Activated CD4-positive, alpha-beta memory T cell treated with anti-CD3 and anti-CD28 coated beads, Interleukin-2, amount 10 ng/mL, durations not matched to agents 7 days and 5 days (primary cell): ENCODE measurements at regions not wholly inside any gene's neighbourhood (a gene's known extent, or its start where the extent isn't known, plus 50 kb on each side); places are given as distances from the start of the nearest gene placed in this dataset.

Experiments
- CTCF ChIA-PET: fragments of 350-600 bp; sonication (Branson Sonifier 250); formaldehyde crosslinking; loops from one replicate; lab custom pipeline; 2021; ENCODE audit warnings: antibody characterized with exemption, inconsistent platforms; lab: Charles Lee
- POLR2A ChIA-PET: fragments of 350-600 bp; sonication (Branson Sonifier 250); formaldehyde crosslinking; loops from one replicate; lab custom pipeline; 2021; ENCODE audit warnings: antibody characterized with exemption; lab: Charles Lee
- DNase-seq: peaks from one replicate; pipeline ENCODE4 v3.0.0-alpha.2; 2020
- H3K27ac Mint-ChIP-seq: one replicate; pipeline ENCODE4 v1.8.0; 2021; ENCODE audit warnings: mild to moderate bottlenecking, mixed read lengths
- H3K27me3 Mint-ChIP-seq: one replicate; pipeline ENCODE4 v1.8.0; 2021; ENCODE audit warnings: mixed read lengths
- H3K36me3 Mint-ChIP-seq: one replicate; pipeline ENCODE4 v1.8.0; 2021; ENCODE audit warnings: low read depth, mixed read lengths
- H3K4me1 Mint-ChIP-seq: one replicate; pipeline ENCODE4 v1.8.0; 2021; ENCODE audit warnings: mixed read lengths
- H3K4me3 Mint-ChIP-seq: one replicate; pipeline ENCODE4 v1.8.0; 2021; ENCODE audit warnings: mild to moderate bottlenecking, mixed read lengths
- H3K9me3 Mint-ChIP-seq: one replicate; pipeline ENCODE4 v1.8.0; 2021; ENCODE audit warnings: mixed read lengths

DNA sequence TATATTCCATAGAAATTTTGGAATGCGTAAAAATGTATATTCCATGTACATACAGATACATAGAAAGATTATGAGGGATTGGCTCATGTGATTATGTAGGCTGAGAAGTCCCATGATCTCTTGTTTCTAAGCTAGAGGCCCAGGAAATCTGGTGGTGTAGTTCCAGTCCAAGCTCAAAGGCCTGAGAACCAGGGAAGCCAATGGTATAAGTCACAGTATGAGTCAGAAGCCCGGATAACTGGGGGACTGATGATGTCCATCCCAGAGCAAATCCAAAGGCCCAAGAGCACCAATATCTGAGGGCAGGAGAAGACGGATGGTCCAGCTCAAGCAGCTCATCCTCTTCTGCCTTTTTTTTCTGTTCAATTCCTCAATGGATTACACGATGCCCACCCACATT is 385.0 kb upstream of the KLHL29 start:
- no peaks in the 10 kb centered on the region for H3K27me3 Mint-ChIP-seq
- CTCF ChIA-PET = no interaction called here
- H3K36me3 Mint-ChIP-seq = no peaks in the 10 kb centered on the region
- no peaks in the 10 kb centered on the region for H3K9me3 Mint-ChIP-seq
- H3K4me1 Mint-ChIP-seq = no peaks in the 10 kb centered on the region
- no peak overlapping the region for H3K4me3 Mint-ChIP-seq
- H3K27ac Mint-ChIP-seq = no peak overlapping the region
- POLR2A ChIA-PET = no interaction called here
- no peak for DNase-seq

DNA sequence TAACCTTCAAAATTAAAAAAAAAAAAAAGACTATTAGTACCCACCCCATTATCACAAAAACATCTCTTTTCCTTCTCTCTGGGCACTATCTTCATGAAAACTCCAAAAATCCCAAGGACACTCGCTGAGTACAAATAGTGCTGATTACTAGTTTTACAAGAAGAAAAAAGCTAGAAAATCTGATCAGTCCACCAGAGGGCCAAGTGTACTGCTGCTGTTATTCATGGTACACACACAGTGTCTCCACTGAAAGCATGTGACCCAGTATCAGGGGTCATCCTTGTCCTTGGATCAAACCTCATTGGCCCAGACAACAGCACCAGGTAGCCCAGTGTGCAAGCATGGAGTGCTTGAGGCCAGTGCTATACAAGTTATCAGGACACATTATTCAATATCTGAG is 382.7 kb upstream of the KLHL29 start:
- Mint-ChIP-seq H3K4me1 (no peaks in the 10 kb centered on the region), H3K9me3 (no peaks in the 10 kb centered on the region)
- POLR2A ChIA-PET = no interaction called here

DNA sequence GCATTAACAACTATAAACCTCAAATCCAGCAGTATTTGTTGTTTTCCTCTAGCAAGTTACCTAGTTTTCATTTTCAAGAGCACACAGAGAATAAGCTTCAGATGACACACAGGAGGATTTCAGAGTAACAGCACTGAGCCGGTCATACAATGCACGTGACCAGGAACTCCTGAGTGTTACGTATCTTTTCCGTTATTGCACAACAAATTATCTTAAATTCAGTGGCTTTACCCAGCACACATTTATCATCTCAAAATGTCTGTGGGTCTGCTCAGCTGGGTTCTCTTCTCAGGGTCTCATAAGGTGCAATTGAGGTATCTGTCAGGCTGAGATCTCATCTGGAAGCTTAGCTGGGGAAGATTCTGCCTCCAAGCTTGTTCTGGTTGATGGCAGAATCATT is 379.5 kb upstream of the KLHL29 start:
- H3K4me1 Mint-ChIP-seq = no peaks in the 10 kb centered on the region
- no peak overlapping the region for H3K27ac Mint-ChIP-seq
- ChIA-PET CTCF (no interaction called here), POLR2A (no interaction called here)
- H3K36me3 Mint-ChIP-seq = no peaks in the 10 kb centered on the region
- DNase-seq = no peak
- no peaks in the 10 kb centered on the region for H3K27me3 Mint-ChIP-seq
- no peaks in the 10 kb centered on the region for H3K9me3 Mint-ChIP-seq
- no peak overlapping the region for H3K4me3 Mint-ChIP-seq

More for the DNA sequence above, 382.7 kb upstream of the KLHL29 start:
- Mint-ChIP-seq H3K4me3 (no peak overlapping the region), H3K36me3 (no peaks in the 10 kb centered on the region), H3K27ac (no peak overlapping the region), H3K27me3 (no peaks in the 10 kb centered on the region)
- CTCF ChIA-PET = interaction anchor here (0.6 kb wide), 1 partner anchor 138 kb away, joined by 3 read pairs; no protein-coding TSS in a partner anchor
- no peak for DNase-seq

DNA sequence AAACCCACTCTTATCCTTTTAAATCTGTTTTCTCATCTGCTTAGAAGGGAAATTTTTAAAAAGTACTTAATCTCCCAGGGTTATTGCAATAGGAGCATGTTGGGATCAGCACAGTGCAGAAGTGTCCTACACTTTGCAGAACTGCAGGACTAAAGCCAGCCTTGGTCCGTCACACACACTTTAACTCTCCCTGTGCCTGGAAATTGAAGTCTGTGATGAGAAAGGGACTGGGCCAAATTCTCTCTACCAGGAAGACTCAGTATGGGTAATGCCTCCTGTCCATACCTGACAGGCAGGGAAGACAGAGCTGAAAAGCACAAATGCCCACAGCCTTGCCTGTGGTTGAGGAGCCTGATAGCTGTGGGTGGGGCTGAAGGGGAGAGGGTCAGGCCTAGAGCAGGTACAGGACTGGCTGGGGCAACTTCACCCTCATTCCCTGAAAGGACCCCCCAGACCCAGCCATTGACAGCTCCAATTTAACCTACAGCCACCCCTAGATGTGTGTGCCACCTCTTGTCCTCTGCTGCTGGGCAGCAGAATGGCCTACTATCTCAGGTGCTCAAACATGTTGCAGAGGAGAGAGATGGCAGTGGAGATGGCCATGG is 377.2 kb upstream of the KLHL29 start:
- Mint-ChIP-seq H3K4me1 (no peaks in the 10 kb centered on the region), H3K36me3 (no peaks in the 10 kb centered on the region)
- CTCF ChIA-PET = no interaction called here

DNA sequence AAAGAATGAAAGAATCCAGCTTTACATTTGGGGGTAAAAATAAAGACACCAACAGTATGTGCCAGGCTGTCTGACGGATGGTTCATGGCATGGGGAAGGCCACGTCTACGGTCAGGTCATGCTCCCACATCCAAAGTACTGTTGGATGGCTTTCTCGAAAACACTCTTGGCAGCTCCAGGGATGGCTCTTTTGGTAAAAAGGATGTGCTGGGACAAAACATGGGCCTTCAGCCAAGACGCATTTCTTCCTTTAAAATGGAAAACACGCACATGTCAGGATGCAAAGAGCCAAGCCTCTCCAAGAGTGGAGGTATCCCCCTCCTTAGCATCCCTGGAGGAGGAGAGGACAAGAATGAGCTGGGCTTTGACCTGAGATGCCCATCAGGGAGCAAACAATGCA is 376.5 kb upstream of the KLHL29 start:
- ChIA-PET CTCF (no interaction called here), POLR2A (no interaction called here)
- Mint-ChIP-seq H3K27me3 (no peaks in the 10 kb centered on the region), H3K4me1 (no peaks in the 10 kb centered on the region), H3K27ac (no peak overlapping the region), H3K36me3 (no peaks in the 10 kb centered on the region), H3K4me3 (no peak overlapping the region), H3K9me3 (no peaks in the 10 kb centered on the region)
- DNase-seq = no peak

More for the DNA sequence above, 377.2 kb upstream of the KLHL29 start:
- Mint-ChIP-seq H3K27ac (no peak overlapping the region), H3K4me3 (no peak overlapping the region), H3K27me3 (no peaks in the 10 kb centered on the region), H3K9me3 (no peaks in the 10 kb centered on the region)
- DNase-seq = no peak
- POLR2A ChIA-PET = no interaction called here

DNA sequence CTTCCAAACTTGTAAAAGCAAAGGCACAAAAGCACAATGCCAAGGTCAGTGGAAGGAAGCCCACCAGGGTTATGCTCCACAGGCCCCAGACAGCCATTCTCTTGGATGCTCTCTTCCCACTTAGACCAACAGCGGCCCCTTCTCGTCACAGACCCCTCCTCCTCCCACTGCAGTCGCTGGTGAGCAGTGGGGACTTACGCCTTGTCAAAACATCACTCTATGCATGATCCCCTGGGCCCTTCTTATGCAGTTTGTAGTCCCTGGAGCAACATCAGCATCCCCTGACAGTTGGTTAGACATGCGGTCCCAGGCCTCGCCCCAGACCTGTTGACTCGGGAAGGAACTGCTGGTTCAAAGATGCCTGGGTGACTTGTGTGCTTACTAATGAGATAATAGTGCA is 376.0 kb upstream of the KLHL29 start:
- ChIA-PET CTCF (no interaction called here), POLR2A (no interaction called here)
- DNase-seq = no peak
- no peaks in the 10 kb centered on the region for H3K4me1 Mint-ChIP-seq
- no peaks in the 10 kb centered on the region for H3K36me3 Mint-ChIP-seq
- no peaks in the 10 kb centered on the region for H3K27me3 Mint-ChIP-seq
- H3K9me3 Mint-ChIP-seq = no peaks in the 10 kb centered on the region
- H3K27ac Mint-ChIP-seq = no peak overlapping the region
- no peak overlapping the region for H3K4me3 Mint-ChIP-seq

DNA sequence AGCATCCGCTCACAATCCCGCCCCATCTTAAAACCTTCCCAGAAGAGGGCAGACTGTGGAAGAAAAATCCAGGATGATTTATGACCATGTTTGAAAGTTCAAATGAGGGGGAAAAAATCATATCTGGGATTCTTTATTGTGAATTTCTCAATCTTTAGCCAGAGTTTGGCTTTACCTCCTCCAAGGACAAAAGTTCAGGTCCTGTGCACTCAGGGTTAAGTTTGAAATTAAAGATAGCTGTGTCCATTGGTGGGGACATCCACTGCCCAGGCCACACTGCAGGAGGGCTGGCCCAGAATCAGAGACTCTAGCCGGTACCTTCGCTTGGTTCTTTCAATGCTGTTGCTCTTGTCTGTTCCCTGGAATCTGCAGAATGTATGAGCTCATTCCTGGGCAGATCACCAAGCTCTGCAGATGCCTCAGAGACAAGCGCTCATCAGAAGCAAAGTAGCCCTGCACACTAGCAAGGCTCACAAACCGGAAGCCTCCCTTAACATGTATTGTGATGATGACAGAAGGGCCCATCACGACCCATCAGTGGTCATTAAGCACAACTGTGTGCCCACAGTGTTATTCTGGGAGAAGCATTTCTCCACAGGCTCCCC is 375.3 kb upstream of the KLHL29 start:
- DNase-seq = no peak
- Mint-ChIP-seq H3K4me3 (no peak overlapping the region), H3K27me3 (no peaks in the 10 kb centered on the region), H3K36me3 (no peaks in the 10 kb centered on the region), H3K4me1 (no peaks in the 10 kb centered on the region), H3K27ac (no peak overlapping the region), H3K9me3 (no peaks in the 10 kb centered on the region)
- POLR2A ChIA-PET = no interaction called here
- CTCF ChIA-PET = no interaction called here

DNA sequence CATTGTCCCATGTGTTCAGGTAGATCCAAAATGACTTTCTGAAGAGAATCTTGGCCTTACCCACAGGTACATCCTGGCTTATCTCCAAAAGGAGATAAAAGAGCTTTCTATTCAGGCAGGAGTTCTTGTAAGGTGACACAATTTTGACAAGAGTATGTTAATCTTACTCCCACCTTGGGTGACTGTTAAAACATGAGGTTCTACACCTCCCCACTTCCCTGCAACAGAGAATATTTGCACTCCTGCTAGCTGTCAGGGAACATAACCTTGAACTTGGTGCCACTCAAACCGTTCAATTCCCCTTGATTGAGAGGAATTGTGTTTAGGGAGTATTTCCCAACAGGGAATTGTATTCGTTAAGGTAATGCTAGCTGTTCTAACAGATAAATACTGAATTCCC is 372.5 kb upstream of the KLHL29 start:
- no peaks in the 10 kb centered on the region for H3K36me3 Mint-ChIP-seq
- DNase-seq = no peak
- ChIA-PET CTCF (no interaction called here), POLR2A (no interaction called here)
- H3K4me1 Mint-ChIP-seq = no peaks in the 10 kb centered on the region
- H3K27ac Mint-ChIP-seq = no peak overlapping the region
- no peaks in the 10 kb centered on the region for H3K27me3 Mint-ChIP-seq
- H3K4me3 Mint-ChIP-seq = no peak overlapping the region
- H3K9me3 Mint-ChIP-seq = no peaks in the 10 kb centered on the region

DNA sequence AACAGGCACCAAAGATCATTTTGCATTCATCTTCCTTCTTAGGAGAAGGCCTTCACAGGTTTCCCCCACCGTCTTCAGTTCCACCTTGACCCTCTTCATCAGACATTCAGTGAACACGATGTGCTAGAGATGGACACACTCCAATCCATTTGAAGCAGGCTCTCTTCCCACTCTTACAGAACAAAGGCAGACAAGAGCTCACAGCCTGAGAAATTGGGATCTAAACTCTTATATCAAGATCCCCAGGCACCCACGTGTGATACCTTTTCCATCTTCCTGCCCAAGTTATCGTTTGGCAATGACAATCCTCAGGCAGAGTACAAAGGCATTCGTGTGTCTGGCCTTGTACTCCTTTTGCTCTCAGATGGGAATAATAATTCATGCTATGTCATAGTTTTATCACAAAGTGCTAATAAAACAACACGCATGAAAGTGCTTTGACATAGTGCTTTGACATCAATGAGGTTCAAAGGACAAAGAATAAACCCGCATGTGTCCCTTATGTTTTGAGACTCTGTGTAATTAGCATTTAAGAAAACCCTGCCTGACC is 369.3 kb upstream of the KLHL29 start:
- Mint-ChIP-seq H3K36me3 (no peaks in the 10 kb centered on the region), H3K4me3 (no peak overlapping the region), H3K9me3 (no peaks in the 10 kb centered on the region), H3K27me3 (no peaks in the 10 kb centered on the region), H3K27ac (no peak overlapping the region), H3K4me1 (no peaks in the 10 kb centered on the region)
- DNase-seq = no peak
- CTCF ChIA-PET = no interaction called here
- POLR2A ChIA-PET = no interaction called here

DNA sequence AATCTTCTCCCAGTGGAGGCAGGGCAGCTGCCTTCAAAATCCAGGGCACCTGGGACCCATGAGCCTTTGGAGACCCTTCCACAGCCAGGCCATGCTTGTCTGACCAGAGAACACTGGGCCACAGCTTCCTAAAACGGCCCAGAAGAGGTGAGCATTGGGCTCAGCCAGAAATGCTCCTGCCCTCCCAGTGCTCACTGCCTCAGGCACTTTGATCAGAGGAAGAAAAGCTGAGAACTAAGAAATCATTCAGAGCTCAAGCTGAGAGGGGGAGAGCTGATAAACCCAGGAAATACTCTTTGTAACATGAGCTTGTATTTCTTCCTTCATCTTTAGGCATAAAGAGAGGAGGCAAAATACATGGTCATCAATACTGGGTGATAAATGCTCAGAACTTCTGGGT is 365.5 kb upstream of the KLHL29 start:
- H3K36me3 Mint-ChIP-seq = no peaks in the 10 kb centered on the region
- H3K9me3 Mint-ChIP-seq = no peaks in the 10 kb centered on the region
- ChIA-PET POLR2A (no interaction called here), CTCF (no interaction called here)
- H3K27ac Mint-ChIP-seq = no peak overlapping the region
- no peak overlapping the region for H3K4me3 Mint-ChIP-seq
- no peaks in the 10 kb centered on the region for H3K4me1 Mint-ChIP-seq
- H3K27me3 Mint-ChIP-seq = no peaks in the 10 kb centered on the region
- DNase-seq = no peak

DNA sequence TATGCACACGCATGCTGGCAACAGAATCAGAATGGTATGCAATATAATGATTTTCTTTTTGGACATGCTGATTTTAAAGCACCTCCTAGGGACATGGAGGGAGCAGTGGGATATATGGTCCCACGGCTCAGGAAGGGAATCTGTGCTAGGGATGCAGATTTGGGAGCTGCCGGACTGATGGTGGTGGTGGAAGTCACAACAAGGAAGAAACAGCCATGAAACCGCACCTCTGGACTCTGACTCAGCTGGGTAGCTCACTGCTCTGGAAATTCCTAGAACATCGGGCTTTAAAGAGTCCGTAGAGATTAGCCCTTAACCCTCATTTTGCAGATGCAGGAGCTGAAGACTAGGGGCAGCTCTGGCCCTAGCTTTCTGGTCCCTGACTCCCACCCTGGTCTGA is 364.3 kb upstream of the KLHL29 start:
- Mint-ChIP-seq H3K36me3 (no peaks in the 10 kb centered on the region), H3K27me3 (no peaks in the 10 kb centered on the region), H3K4me1 (no peaks in the 10 kb centered on the region), H3K9me3 (no peaks in the 10 kb centered on the region), H3K27ac (no peak overlapping the region), H3K4me3 (no peak overlapping the region)
- DNase-seq = no peak
- ChIA-PET POLR2A (no interaction called here), CTCF (no interaction called here)

DNA sequence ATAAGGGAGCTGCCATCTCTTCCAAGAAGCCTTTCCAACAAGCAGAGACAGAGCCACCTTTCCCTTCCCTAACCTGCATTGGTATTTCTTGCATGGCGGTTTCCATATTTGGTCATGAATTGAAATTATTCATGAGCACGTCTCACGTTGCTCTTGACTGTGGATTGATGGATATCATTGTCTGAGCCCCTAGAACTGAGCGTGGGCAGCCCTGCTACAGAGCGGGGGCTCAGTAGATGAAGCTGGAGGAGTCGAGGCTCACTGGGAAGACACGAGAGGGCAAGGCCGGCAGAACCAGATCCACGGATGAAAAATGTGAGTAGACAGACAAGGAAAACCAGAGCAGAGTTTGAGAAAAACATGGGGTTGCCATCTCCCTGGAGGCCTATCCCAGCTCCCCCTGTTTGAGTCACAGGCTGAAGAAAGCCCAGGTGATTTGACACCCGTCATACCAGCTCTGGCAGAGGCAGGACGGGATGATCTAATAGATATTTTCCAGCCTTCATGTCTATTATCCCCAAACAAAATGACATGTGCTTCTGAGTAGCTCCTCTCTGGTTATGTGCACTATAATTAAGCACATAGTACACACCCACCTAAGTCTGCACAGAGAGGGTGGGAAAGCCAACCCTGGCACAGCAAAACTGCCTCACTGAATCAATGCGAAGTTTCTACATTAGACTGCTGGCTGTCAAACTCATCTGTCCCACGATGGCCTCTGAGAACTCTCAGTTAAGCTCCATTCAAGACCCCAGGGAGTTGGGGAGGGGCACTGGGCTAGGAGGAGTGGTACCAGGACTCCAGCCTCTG is 363.5 kb upstream of the KLHL29 start:
- Mint-ChIP-seq H3K27me3 (no peaks in the 10 kb centered on the region), H3K27ac (no peak overlapping the region)
- POLR2A ChIA-PET = no interaction called here

DNA sequence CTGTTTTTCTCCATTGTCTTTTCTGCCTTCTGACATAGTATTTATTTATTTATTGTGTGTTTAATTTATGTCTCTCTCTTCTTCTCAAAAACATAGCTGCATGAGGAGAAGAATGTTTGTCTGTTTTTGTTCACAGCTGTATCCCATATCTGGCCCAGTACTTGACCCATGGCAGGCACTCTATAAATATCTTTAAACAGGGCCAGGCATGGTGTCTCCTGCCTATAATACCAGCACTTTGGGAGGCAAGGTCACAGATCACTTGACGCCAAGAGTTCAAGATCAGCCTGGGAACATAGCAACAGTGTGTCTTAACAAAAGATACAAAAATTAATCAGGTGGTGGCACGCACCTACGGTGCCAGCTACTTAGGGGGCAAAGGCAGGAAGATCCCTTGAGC is 361.3 kb upstream of the KLHL29 start:
- POLR2A ChIA-PET = no interaction called here
- H3K9me3 Mint-ChIP-seq = no peaks in the 10 kb centered on the region
- CTCF ChIA-PET = no interaction called here
- no peak overlapping the region for H3K4me3 Mint-ChIP-seq
- H3K27me3 Mint-ChIP-seq = no peaks in the 10 kb centered on the region
- no peaks in the 10 kb centered on the region for H3K4me1 Mint-ChIP-seq
- H3K27ac Mint-ChIP-seq = no peak overlapping the region
- no peak for DNase-seq
- H3K36me3 Mint-ChIP-seq = no peaks in the 10 kb centered on the region

More for the DNA sequence above, 363.5 kb upstream of the KLHL29 start:
- Mint-ChIP-seq H3K9me3 (no peaks in the 10 kb centered on the region), H3K36me3 (no peaks in the 10 kb centered on the region), H3K4me3 (no peak overlapping the region), H3K4me1 (no peaks in the 10 kb centered on the region)
- CTCF ChIA-PET = no interaction called here
- DNase-seq = no peak
